ENCODE measurements at regions not wholly inside any gene's neighbourhood (a gene's known extent, or its start where the extent isn't known, plus 50 kb on each side); places are given as distances from the start of the nearest gene placed in this dataset.

DNA sequence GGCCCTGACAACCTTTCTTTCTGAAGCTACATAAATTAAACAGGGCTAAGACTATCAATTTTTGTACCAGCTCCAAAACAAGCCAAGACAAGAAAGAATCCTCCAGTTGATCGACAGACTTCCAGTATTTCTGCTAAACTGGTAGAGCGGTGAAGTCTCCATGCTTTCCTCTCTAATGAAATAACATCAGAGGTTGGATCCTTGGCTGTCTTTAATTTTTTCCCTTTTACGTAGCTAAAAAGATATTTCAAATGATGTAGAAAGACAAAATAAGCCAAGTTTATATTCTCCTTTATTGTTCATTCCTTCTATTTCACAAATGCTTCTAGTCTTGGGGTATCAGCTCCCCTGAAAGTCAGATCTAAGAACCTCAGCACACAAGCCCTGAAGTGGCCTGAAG is 434.9 kb downstream of the NFIB start:
- TF ChIP-seq, protein P1, sequence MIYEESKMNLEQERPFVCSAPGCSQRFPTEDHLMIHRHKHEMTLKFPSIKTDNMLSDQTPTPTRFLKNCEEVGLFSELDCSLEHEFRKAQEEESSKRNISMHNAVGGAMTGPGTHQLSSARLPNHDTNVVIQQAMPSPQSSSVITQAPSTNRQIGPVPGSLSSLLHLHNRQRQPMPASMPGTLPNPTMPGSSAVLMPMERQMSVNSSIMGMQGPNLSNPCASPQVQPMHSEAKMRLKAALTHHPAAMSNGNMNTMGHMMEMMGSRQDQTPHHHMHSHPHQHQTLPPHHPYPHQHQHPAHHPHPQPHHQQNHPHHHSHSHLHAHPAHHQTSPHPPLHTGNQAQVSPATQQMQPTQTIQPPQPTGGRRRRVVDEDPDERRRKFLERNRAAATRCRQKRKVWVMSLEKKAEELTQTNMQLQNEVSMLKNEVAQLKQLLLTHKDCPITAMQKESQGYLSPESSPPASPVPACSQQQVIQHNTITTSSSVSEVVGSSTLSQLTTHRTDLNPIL (CRISPR knock-in tag; IDR thresholded peaks at IDR 0.05; ENCODE audit: low read depth): no peak
- TF ChIP-seq OSR1 (CRISPR knock-in tag; IDR thresholded peaks at IDR 0.05) (no peak), ZFP3 (CRISPR knock-in tag; IDR thresholded peaks at IDR 0.05) (no peak), CSRNP3 (CRISPR knock-in tag; IDR thresholded peaks at IDR 0.05) (no peak), RARB (CRISPR knock-in tag; IDR thresholded peaks at IDR 0.05) (no peak)

Measured in SK-N-SH treated with all-trans-retinoic acid at 6 μM for 48 hours (cell line).